ENCODE measurements at regions not wholly inside any gene's neighbourhood (a gene's known extent, or its start where the extent isn't known, plus 50 kb on each side); places are given as distances from the start of the nearest gene placed in this dataset.

GRCh38 chr12:62116986-62117385 is 143.2 kb upstream of the USP15 start:
- WGBS, 2 donors: 56 to 71% methylated on average over 2 of the region's 2 CpGs
- no peak overlapping the region for H3K27ac ChIP-seq
- no peak overlapping the region for H3K4me3 ChIP-seq
- TF ChIP-seq EP300 (IDR thresholded peaks at IDR 0.05): no peak
- no peak for TF ChIP-seq POLR2AphosphoS5 (IDR thresholded peaks at IDR 0.05)
- TF ChIP-seq, protein P1, sequence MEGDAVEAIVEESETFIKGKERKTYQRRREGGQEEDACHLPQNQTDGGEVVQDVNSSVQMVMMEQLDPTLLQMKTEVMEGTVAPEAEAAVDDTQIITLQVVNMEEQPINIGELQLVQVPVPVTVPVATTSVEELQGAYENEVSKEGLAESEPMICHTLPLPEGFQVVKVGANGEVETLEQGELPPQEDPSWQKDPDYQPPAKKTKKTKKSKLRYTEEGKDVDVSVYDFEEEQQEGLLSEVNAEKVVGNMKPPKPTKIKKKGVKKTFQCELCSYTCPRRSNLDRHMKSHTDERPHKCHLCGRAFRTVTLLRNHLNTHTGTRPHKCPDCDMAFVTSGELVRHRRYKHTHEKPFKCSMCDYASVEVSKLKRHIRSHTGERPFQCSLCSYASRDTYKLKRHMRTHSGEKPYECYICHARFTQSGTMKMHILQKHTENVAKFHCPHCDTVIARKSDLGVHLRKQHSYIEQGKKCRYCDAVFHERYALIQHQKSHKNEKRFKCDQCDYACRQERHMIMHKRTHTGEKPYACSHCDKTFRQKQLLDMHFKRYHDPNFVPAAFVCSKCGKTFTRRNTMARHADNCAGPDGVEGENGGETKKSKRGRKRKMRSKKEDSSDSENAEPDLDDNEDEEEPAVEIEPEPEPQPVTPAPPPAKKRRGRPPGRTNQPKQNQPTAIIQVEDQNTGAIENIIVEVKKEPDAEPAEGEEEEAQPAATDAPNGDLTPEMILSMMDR (IDR thresholded peaks at IDR 0.05): no peak
- no peak for TF ChIP-seq POLR2A (IDR thresholded peaks at IDR 0.05)
- ATAC-seq (ENCODE audit: low FRiP score in 2 of 2) (no peak), DNase-seq (no peak)
- no peaks in the 10 kb centered on the region for H3K36me3 ChIP-seq
- no peaks in the 10 kb centered on the region for H3K27me3 ChIP-seq
- H3K9me3 ChIP-seq: no peaks in the 10 kb centered on the region
- no peaks in the 10 kb centered on the region for H3K4me1 ChIP-seq

- peak in 1 of 2 donors; percentile 24 for DNase-seq
- WGBS, 2 donors: 30% methylated on average over 4 of the region's 4 CpGs
- Histone ChIP-seq H3K27ac (no peak overlapping the region), H3K9me3 (no peaks in the 10 kb centered on the region), H3K4me1 (no peaks in the 10 kb centered on the region), H3K36me3 (no peaks in the 10 kb centered on the region), H3K27me3 (no peaks in the 10 kb centered on the region), H3K4me3 (no peak overlapping the region)
- ATAC-seq (ENCODE audit: low FRiP score in 2 of 2): peak in 1 of 2 donors; percentile 80
- TF ChIP-seq POLR2AphosphoS5 (IDR thresholded peaks at IDR 0.05): no peak
- TF ChIP-seq, protein P1 (IDR thresholded peaks at IDR 0.05): peak; percentile 32 to 61 (median 46)
Measured at GRCh38 chr12:62123721-62124203, 136.4 kb upstream of the USP15 start.

DNA sequence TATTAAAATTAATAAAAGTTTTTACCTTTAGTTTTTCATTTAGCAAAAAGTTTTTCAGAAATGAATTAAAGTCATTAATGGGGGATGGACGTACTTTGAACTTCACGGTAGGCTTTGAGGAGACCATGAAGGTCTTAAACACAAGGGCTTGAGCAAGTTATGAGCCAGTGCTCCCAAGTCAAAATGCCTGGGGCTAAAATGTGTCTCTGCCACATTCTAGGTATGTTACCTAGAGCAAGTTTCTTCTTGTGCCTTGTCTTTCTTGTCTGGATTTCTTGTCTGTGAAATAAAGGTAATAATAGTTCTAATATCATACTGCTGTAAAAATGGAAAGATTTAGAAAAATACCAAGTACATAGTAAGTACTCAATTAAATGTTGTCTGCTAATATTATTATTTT is 132.7 kb upstream of the USP15 start:
- ATAC-seq (ENCODE audit: low FRiP score in 2 of 2) (no peak), DNase-seq (no peak)
- Histone ChIP-seq H3K27ac (no peak overlapping the region), H3K36me3 (no peaks in the 10 kb centered on the region), H3K4me1 (no peaks in the 10 kb centered on the region), H3K27me3 (no peaks in the 10 kb centered on the region), H3K4me3 (no peak overlapping the region), H3K9me3 (no peaks in the 10 kb centered on the region)
- WGBS, 2 donors: 91 to 96% methylated on average over 2 of the region's 2 CpGs
- no peak for TF ChIP-seq POLR2AphosphoS5 (IDR thresholded peaks at IDR 0.05)
- no peak for TF ChIP-seq POLR2A (IDR thresholded peaks at IDR 0.05)
- no peak for TF ChIP-seq EP300 (IDR thresholded peaks at IDR 0.05)
- TF ChIP-seq, protein P1 (IDR thresholded peaks at IDR 0.05): no peak

- TF ChIP-seq POLR2AphosphoS5 (IDR thresholded peaks at IDR 0.05) (no peak), POLR2A (IDR thresholded peaks at IDR 0.05) (no peak), EP300 (IDR thresholded peaks at IDR 0.05) (no peak)
- TF ChIP-seq, protein P1 (IDR thresholded peaks at IDR 0.05): no peak
- H3K27ac ChIP-seq: no peak overlapping the region
- H3K36me3 ChIP-seq: no peaks in the 10 kb centered on the region
- DNase-seq (no peak), ATAC-seq (ENCODE audit: low FRiP score in 2 of 2) (no peak)
- no peaks in the 10 kb centered on the region for H3K9me3 ChIP-seq
- no peaks in the 10 kb centered on the region for H3K4me1 ChIP-seq
- WGBS, 2 donors: 38 to 48% methylated on average over 7 of the region's 7 CpGs
- no peak overlapping the region for H3K4me3 ChIP-seq
- H3K27me3 ChIP-seq: no peaks in the 10 kb centered on the region
Measured at GRCh38 chr12:62128175-62128975, 131.8 kb upstream of the USP15 start.

GRCh38 chr12:62129291-62129690 is 130.9 kb upstream of the USP15 start:
- DNase-seq: no peak
- H3K27ac ChIP-seq: no peak overlapping the region
- no peaks in the 10 kb centered on the region for H3K9me3 ChIP-seq
- TF ChIP-seq, protein P1 (IDR thresholded peaks at IDR 0.05): no peak
- TF ChIP-seq POLR2AphosphoS5 (IDR thresholded peaks at IDR 0.05) (no peak), EP300 (IDR thresholded peaks at IDR 0.05) (no peak)
- H3K27me3 ChIP-seq: no peaks in the 10 kb centered on the region
- no peak overlapping the region for H3K4me3 ChIP-seq
- H3K36me3 ChIP-seq: no peaks in the 10 kb centered on the region
- no peak for ATAC-seq (ENCODE audit: low FRiP score in 2 of 2)
- 52 to 82% methylated on average over 4 of the region's 4 CpGs for WGBS, 2 donors
- H3K4me1 ChIP-seq: no peaks in the 10 kb centered on the region
